ENCODE measurements at regions not wholly inside any gene's neighbourhood (a gene's known extent, or its start where the extent isn't known, plus 50 kb on each side); places are given as distances from the start of the nearest gene placed in this dataset.
"Not testable (repeated sequence)": the region's sequence is repeated elsewhere in the genome, so short reads cannot be mapped to it uniquely, and the experiment has no call there.

DNA sequence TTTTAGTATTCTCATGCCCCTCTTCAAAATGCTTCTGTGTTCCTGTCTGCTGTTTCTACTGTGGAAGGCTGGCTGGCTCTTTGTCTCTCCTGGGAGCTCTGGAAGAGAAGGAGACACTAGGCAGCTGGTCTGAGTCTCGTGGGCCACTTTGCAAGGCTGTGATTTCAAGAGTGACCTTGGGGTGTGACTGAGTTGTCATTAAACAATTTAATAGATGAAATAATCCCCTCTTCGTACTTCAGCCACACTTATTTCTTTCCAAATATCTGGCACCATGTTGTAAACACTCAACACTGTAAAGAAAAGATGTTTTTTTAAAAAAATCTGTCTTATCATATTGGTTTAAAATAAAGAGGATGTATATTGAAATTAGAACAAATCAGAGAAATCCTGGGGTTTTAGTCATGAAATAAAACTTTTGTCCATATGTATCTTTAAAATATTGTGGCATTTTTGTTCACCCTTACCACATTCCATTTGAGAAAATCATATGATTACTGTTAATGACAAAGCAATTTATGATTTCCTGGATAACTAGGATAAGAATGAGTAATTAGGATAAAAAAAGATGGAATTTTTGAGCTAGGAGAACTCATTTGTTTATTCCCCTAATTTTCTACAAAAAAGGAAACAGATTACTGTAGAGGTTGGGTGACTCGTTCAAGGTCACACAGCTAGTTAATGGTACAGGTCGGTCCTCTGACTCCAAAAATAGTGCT lies 200.8 kb downstream of the MAT2B start:
- DNase-seq = no peak

DNA sequence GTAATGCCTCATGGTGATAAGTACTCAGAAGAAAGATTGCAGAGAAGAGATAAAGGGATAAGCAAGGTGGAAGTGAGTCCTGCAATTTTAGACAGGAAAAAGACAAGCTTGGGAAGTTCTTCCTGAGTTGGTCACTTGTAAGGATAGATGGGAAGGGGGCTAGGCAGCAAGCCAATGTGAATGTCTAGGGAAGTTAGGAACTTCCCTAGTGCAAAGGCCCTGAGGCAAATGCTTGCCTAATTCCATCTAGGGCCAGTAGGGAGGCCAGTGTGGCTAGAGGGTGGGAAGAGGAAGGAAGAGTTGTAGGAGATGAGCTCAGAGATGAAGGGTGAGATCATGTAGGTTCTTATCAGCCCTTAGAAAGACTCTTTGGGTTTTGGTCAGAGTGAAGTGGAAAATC lies 206.6 kb downstream of the MAT2B start:
- no peak for DNase-seq

DNA sequence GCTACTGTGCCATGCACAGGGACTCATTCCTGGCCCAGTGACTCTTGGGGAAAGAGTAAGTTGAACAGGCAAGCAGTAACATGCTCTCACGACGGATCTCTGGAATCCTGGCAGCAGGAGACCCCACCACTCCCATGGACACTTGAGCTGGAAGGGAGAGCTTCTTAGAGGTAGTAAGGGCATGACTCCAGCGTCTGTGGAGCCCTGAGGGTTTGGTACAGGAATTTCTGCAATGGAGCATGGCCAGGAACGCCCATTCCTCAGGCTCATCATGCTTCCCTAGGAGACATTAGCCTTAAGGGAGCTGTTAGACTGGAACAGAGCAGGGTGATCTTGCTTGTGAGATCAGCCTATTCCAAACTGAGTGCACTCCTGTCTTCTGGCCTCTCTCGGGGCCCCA lies 212.9 kb downstream of the MAT2B start:
- no peak for DNase-seq

DNA sequence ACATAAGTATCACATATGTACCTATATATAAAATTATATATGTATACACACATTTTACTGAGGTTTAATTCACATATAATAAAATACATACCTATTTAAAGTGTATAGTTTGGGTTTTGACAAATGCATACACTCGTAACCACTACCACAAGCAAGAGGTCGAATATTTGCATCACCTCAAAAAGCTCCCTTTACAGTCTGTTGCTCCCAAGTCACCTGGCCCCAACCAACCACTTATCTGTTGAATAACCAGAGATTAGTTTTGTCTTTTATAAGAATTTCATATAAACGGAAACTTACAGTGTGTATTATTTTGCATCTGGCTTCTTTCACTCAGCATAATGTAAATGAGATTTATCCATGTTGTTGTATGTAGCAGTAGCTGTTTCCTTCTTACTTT lies 218.9 kb downstream of the MAT2B start:
- no peak for DNase-seq

DNA sequence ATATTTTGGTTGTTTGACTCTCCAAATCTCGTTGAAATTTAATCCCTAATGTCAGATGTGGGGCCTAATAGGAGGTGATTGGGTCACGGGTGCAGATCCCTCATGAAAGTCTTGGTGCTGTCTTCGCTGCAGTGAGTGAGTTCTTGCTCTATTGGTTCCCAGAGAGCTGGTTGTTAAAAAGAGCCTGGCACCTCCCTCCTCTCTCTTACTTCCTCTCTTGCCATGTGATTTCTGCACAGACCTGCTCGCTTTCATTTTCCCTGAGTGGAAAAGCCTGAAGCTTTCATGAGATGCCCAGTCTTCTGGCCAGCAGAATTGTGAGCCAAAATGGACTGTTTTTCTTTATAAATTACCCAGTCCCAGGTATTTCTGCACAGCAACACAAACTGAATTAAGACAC lies 221.6 kb downstream of the MAT2B start:
- no peak for DNase-seq

DNA sequence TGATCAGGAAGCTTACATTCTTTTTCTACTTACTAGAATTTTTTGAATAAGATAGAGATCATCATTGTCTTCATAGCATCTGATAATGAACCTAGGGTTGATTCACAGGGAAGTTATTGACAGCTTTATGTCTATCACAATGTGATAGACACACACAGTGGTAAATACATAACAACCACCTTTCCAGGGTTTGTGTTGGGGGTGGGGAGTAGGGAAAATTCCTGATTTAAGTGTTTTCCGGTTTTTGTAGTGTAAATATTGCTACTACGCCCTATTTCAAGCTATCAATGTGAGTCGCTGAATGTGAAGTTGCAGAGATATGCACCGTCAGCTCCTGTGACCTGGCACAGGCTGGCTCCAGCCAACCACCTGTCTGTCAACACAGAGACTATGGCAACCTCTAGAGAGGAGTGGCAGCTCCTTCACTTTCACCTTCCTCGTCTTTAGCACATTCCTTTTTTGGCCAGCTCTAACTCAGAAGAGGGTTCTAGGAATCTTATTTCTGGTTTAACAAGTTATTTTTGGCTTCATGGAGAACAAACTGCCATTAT lies 224.9 kb downstream of the MAT2B start:
- DNase-seq = no peak

DNA sequence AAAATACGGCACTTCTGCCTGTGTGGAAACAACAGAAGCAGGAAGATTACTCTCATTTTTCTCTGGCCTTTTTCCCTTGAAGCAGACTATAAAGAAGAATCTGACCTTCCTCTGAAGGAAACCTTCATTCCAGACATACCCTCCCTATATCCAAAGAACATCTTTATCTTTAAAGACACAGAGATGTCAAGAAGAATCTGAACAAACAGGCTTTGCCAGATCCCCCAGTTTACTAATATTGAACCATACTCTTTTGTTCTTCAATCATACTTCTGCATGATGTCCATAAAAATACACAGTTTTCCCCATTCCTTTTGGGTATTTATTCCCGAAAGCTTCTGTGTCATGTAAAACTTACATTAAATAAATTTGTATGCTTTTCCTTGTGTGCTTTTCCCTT lies 225.8 kb downstream of the MAT2B start:
- DNase-seq = no peak

DNA sequence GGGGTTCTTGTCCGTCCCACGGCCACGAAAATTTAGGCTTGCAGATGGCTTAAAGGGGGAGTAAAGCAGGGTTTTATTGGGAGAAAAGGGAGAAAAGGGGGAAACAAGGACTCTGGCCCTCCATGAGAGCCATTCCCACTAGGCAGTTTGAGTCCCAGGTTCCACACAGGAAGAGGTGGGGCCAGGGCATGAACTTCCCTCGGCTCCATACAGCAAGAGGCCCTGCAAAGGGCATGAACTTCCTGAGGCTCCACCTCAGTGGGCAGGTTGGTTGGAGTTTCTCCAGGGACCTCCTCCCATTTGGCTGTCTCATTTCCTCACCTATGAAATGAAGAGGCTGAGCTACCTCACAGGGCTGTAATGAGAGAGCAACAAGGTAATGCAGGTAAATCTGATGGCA lies 229.7 kb downstream of the MAT2B start:
- DNase-seq = no peak

DNA sequence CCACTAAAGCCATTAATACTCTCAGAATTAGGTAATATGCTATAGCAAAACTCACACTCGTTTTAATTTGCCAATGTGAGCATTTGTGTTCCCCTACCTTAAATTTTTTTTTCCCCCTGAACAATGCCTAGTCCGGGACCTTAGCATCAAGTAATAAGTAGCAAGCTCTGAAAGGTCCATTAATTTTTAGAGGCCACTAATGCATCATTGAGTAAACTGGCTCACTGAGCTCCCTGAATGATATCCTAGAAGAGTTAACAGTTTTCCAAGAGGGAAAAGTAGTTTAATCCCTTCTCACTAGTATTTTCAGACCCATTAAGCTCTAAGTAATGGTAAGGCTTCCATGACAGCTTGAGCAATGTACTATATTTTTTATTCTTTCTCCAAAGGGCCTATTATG lies 242.2 kb downstream of the MAT2B start:
- no peak for DNase-seq

DNA sequence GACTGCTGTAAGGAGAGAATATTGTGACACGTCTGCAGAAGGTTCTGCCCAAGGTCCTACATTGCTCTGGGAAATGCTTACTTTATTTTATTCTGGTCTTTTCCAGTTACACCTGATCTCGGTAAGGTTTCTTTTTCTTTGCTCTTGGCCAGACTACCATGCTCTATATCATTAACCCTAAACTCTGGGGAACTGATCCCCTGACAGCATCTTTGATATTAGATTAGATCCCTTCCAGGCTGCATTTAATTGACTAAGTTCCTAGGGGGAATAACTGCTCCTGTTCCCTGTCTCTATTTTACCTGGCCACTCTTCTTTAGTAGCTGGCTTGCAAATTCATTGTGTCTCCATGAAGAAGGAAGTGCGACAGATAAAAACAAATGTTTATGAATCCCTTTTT lies 243.5 kb downstream of the MAT2B start:
- no peak for DNase-seq

DNA sequence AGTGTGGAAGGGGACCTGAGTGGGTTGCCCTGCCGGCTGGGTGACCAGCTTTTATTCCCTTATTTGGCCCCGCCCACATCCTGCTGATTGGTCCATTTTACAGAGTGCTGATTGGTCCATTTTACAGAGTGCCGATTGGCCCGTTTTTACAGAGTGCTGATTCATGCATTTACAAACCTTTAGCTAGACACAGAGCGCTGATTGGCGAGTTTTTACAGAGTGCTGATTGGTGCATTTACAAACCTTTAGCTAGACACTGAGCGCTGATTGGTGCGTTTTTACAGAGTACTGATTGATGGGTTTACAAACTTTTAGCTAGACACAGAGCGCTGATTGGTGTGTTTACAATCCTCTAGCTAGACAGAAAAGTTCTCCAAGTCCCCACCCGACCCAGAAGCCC lies 245.0 kb downstream of the MAT2B start:
- DNase-seq = not testable (repeated sequence)

DNA sequence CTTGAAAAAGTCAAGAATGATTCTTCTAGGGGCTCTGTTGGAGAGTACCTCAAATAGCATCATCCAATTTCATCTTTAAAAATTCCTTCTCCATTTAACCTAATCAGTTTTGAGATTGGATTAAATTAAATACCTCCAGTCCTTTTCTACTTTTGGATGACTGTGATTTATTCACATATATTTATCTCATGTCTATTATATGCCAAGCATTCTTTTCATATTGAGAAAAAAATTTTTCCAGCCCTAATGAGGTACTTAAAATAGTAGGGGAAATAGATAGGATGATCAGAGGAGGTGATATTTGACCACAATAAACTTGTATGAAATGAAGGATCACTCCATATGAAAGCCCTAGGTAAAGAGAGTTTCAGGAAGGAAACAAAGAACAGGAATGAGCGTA lies 250.1 kb downstream of the MAT2B start:
- DNase-seq = no peak

DNA sequence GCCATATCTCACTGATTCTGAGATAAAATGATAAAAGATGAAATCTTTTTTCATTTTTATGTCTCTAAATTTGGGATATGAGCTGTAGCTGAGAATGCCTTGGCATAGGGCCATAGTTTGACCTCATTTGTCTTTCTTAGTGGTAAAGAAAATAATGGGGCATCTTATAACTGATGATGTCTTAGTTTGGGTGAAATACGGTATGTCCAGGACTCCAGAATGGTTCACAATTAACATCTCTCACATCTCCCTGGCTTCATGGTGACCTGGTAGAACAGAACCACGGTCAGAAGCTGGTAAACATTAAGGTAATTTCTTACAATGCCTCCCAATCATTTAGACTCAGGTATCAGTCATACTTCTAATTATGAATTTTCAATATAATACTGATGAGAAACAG lies 250.8 kb downstream of the MAT2B start:
- no peak for DNase-seq

DNA sequence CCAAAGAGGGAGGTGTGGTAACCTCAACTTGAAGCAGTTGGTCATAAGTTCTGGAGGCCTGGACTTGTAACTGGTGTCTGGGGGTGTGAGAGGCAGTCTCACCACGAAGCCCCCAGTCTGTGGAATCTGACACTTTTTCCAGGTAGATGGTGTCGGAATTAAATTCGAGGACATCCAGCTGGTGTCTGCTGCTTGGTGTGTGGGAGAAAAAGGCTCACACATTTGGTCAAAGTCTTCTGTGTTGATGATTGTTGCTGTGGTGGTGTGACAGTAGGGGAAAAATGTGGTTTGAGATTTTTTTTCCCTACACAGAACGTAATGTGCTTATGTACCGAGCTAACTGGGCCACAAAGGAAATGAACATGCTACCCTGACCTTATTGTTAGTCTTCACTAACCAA lies 251.9 kb downstream of the MAT2B start:
- DNase-seq = no peak

DNA sequence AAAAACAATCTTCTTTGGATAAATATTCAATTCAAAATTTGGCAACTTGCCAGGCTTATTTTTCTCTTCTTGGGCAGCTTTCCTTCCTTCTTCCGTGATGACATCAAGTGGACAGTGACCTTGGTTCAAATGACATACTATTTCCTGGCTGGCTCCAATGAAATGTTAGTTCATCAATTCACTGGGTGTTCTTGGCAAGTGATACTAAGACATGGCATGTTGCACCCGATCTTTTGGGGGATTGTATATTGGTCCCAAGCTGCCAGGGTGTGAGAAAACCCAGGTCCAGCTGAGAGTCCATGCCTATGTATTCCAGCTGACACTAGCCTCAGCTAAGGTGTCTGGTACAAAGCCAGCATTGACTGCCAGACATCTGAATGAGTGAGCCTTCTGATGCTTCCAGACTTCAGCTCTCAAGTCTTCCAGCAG lies 252.9 kb downstream of the MAT2B start:
- DNase-seq = no peak

DNA sequence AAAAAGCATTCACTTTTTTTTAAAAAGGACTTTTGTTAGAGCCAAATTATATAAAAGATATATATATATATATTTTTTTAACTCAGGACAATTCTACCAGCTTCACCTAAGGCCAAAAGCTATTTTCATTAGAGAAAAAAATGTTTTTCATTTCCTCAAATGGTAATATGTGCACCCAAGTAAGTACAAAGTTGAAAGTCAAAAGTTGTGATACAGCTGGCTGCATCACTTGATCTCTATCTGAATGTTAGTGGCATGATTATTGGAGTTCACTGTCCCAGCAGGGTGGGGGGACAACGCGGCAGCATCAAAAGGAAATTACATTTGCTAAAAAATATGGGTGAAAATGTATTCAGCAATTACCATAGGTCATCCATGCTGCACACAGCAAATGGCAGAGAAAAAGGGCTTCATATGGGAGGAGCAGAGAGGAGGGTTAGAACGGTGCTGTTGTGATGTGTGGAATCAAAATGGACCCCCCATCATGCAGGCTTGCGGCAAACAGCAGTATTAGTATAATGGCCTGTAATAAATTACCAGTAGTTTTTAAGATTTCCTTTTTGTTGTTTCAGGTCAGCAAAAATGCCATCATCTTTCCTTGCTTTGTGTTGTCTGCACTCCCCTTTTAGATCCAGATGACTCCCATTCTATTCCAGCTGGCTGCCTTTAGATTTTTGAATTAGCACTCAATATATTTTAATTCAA lies 253.7 kb downstream of the MAT2B start:
- DNase-seq = no peak

DNA sequence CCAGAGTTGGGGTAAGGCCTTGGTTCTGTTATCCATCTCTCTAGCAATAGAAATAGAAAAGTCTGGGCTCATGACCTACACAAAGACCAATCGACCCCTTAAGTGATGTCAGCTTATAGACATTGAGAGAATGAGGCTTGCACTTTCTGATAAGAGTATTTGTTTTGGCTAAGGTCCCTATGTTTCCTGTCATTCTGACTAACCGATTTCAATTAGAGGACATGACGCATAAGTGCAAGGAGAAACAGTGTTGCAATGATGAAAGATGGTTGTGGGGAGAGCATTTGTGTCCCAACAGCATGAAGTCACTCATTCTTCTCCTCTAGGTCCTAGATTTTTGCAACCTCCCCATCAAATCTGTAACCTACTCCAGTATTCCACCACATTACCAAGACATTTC lies 255.1 kb downstream of the MAT2B start:
- DNase-seq = no peak

DNA sequence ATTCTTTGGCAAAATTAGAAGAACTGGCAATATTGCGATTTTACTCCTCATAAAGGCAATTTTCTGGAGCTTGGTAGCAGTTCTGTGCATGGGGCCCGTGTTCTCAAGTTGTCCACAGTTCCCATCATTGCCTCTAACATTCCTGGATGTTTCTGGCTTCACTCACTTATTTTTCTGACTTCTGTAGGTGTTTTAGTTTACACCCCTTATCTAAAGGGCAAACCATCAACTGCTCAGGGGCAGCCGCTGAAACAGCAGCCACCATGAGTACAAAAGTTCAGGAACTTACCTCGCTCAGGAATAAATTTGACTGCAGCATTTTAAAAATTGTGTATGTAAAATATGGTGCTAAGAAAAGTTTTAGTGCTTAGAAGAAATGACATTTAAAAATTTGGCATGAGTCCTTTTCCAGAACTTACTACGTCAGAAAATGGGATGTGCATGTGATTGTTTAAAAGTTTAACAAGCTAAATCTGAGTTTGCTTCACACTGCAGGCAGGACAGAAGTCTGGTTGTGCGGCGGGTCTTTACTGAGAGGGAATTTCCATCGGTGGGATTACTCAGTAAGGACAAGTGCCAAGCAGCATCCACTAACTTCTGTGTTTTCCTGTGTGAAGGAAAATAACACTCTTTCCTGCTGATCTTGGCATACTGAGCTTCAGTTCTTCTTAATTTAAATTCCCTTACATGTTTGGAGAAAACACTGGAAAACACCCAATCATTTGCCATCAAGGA lies 261.7 kb downstream of the MAT2B start:
- no peak for DNase-seq

DNA sequence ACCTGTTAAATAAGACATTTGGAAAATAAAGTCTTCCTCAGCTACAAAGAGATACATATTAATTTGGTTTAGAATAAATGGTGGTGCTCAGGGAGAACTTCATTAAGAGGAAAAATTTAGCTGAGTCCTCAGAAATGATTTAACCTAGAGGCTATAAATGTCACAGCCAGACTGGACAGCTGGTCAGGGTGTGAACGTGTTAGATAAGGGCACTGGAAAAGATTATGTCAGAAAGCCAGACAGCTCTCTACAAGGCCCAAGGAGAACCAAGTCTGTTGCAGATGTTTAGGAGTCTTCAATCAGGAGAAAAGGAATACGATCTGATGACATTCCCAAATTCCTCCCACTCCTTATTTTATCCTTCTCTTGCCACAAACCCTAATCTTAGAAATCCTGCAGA lies 265.2 kb downstream of the MAT2B start:
- DNase-seq = no peak

DNA sequence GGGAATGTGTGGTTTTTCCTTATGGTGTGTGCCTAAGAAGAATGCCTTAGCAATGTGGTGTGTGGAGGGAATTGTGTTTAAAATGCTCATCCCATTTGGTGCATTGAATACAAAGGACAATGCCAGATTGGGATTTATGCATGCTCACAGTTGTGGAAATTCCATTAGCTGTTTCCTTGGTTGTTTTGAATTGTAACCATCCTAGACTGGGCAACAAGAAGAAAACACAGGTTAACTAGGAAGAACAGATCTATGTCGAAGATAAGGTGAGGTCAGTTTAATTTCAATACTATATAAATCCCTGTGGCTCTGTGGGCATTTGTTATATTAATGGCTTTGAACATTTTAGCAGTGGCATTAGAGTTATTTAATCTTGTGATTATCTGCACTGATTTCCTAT lies 266.8 kb downstream of the MAT2B start:
- DNase-seq = no peak

DNA sequence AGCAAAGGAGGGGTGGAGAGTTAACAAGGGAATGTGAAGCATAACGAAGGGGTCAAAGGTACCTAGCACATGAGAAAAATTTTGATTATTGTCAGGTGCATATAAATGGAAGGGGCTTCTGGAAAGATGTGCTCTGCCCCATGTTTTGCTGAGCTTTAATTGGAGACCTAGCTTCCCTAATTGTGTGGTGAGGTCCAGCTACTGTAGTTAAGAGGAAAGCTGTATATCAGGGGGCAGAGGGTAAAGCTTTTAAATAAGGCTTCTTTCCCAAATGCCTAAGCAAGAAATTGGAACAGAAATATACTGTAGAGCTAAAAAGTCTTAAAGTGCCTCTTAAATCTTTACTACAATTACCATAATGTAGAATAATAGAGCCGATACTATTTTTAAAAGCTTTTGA lies 267.2 kb downstream of the MAT2B start:
- no peak for DNase-seq

DNA sequence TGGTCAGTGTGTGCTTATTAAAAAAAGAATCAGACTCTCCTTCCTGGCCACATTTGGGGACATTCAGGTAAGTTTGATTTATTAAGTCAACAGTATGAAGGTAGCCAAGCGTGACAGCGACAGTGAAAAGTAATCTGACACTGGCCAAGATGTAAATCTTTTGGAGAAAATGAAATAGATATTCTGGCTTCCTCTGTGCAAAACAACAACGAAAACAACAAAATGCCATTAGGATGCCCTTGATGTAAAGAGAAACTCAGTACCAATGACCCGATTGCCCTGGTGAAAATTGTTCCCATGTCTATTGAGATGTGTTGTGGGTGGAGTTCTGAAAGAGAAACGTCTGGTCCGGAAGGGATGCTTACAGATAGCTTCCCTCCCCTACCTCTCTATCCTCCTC lies 267.8 kb downstream of the MAT2B start:
- DNase-seq = no peak

DNA sequence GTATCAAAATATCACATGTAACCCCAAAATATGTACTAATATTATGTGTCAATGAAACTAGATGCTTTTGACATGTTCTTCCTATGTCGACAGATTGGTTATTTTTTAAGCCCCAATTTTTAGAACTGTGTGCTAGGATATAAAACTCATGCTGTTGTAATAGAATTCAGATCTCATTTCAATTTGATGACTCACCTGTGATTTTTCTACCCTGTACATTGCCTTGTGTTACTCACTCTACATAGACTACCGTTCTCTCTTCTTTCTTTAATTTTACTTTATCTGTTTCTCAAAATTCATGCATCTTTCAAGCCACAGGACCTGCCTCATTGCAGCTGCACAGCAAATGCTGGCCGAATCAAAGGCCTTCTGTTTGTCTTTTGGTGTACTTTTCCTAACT lies 284.5 kb downstream of the MAT2B start:
- DNase-seq = no peak

DNA sequence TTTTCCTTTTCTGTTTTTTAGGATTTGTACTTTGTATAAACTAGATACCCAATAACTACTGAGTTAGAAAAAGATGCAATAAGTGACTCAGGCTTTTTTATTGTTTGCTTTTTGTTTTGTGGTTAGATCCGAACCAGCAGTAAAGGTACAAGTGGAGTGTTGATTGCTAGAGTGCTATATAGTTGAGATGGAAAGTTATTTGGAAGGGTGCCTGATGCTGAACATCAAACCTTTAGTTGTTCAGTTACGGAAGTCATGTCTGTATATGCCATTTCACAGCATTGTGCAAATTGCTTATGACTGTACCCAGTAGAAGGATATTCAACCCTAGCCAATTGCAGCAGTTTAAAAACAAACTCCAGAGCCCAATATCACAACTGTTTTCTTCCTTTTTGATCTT lies 285.1 kb downstream of the MAT2B start:
- DNase-seq = no peak
